Vagina (tissue), 2 donors: ENCODE measurements at regions not wholly inside any gene's neighbourhood (a gene's known extent, or its start where the extent isn't known, plus 50 kb on each side); places are given as distances from the start of the nearest gene placed in this dataset.

Source experiments
- DNase-seq, 2 donors: peaks; one replicate each; pipeline ENCODE4 v3.0.0-alpha.2; 2017; ENCODE audit errors: extremely low spot score in 2 of 2
- H3K27ac ChIP-seq: fragments of 200-600 bp; sonication (generic); one replicate; pipeline ENCODE4 v1.5.1; 2019
- H3K27me3 ChIP-seq: fragments of 200-600 bp; sonication (generic); one replicate; pipeline ENCODE4 v1.5.1; 2019
- H3K36me3 ChIP-seq, 2 donors: fragments of 200-600 bp; sonication (generic); one replicate each; pipeline ENCODE4 v1.5.1; 2017 to 2019
- H3K4me1 ChIP-seq: fragments of 200-600 bp; sonication (generic); one replicate; pipeline ENCODE4 v1.5.1; 2019
- H3K4me3 ChIP-seq, 2 donors: fragments of 200-600 bp; sonication (generic); 1 replicate in 1 of 2; 2 replicates in 1 of 2; pipeline ENCODE4 v1.5.1; 2016 to 2019
- H3K9me3 ChIP-seq: fragments of 200-600 bp; sonication (generic); one replicate; pipeline ENCODE4 v1.5.1; 2019
- POLR2A ChIP-seq, 2 donors: fragments of 450-650 bp; IDR thresholded peaks; one replicate each; pipeline ENCODE4 v1.6.1; 2017; ENCODE audit warnings: antibody characterized with exemption in 2 of 2, mild to moderate bottlenecking in 2 of 2, moderate library complexity in 2 of 2
- POLR2AphosphoS5 ChIP-seq, 2 donors: sonication (generic); formaldehyde crosslinking; IDR thresholded peaks; one replicate each; pipeline ENCODE4 v1.9.0; 2017; ENCODE audit warnings: antibody characterized with exemption in 2 of 2, mild to moderate bottlenecking in 2 of 2, low read depth in 1 of 2; ENCODE audit not compliant: insufficient read depth in 1 of 2
- intact Hi-C: fragments of 100-400 bp; cut with DNase I; formaldehyde crosslinking; loops from one replicate; pipeline ENCODE4 v1.15.1; 2023
- TF ChIP-seq, protein P1 (sequence below), 3 experiments: fragments of 450-650 bp in 2 of 3; fragments of 200-600 bp in 1 of 3; sonication (generic) in 1 of 3; IDR thresholded peaks; one replicate each; pipeline ENCODE4 v1.5.1; 2017 to 2019; ENCODE audit warnings: antibody characterized with exemption in 3 of 3, mild to moderate bottlenecking in 2 of 3, moderate library complexity in 2 of 3

DNA sequence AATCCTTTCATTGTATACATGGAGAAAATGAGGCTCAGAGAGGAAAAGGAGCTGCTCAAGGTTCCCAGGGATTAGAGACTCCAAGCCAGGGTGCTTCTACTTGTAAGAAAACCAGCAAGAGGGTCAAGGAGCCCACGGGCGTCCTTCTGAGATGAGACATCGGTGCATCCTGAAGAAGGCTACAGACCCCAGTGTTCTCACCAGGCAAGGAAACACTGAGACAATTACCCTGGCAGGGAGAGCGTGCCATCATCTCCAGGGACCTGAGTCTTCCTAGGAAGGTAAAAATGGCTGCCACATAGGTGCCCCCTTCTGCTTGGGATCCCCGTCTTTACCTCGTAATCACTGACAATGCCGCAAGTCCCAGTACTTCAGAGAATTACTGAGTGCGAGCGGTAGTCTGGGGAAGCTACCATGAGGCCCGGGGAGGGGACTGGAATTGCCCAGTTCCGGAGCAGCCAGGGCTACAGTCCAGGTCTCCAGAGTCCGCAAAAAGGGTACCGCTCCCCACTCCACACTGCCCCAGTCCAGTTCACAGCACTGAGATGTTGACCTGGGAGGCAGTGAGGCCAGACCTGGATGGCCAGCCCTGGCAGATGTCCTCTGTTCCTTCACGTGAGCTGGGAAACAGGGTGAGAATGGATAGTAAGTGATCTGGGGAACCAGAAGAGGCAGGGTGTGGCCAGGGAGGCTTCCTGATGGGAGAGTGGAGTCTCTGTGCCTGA lies 164.7 kb upstream of the SMAD3 start:
- DNase-seq: no peak
- Histone ChIP-seq H3K9me3 (no peaks in the 10 kb centered on the region), H3K36me3 (no peaks in the 10 kb centered on the region), H3K27me3 (no peaks in the 10 kb centered on the region), H3K4me3 (no peak overlapping the region), H3K4me1 (no peaks in the 10 kb centered on the region), H3K27ac (no peak overlapping the region)
- intact Hi-C loops: no loop called here
- TF ChIP-seq POLR2AphosphoS5 (IDR thresholded peaks at IDR 0.05; ENCODE audit: insufficient read depth in 1 of 2, low read depth in 1 of 2): no peak
- no peak for TF ChIP-seq POLR2A (IDR thresholded peaks at IDR 0.05)
- TF ChIP-seq, protein P1, sequence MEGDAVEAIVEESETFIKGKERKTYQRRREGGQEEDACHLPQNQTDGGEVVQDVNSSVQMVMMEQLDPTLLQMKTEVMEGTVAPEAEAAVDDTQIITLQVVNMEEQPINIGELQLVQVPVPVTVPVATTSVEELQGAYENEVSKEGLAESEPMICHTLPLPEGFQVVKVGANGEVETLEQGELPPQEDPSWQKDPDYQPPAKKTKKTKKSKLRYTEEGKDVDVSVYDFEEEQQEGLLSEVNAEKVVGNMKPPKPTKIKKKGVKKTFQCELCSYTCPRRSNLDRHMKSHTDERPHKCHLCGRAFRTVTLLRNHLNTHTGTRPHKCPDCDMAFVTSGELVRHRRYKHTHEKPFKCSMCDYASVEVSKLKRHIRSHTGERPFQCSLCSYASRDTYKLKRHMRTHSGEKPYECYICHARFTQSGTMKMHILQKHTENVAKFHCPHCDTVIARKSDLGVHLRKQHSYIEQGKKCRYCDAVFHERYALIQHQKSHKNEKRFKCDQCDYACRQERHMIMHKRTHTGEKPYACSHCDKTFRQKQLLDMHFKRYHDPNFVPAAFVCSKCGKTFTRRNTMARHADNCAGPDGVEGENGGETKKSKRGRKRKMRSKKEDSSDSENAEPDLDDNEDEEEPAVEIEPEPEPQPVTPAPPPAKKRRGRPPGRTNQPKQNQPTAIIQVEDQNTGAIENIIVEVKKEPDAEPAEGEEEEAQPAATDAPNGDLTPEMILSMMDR (IDR thresholded peaks at IDR 0.05): no peak

DNA sequence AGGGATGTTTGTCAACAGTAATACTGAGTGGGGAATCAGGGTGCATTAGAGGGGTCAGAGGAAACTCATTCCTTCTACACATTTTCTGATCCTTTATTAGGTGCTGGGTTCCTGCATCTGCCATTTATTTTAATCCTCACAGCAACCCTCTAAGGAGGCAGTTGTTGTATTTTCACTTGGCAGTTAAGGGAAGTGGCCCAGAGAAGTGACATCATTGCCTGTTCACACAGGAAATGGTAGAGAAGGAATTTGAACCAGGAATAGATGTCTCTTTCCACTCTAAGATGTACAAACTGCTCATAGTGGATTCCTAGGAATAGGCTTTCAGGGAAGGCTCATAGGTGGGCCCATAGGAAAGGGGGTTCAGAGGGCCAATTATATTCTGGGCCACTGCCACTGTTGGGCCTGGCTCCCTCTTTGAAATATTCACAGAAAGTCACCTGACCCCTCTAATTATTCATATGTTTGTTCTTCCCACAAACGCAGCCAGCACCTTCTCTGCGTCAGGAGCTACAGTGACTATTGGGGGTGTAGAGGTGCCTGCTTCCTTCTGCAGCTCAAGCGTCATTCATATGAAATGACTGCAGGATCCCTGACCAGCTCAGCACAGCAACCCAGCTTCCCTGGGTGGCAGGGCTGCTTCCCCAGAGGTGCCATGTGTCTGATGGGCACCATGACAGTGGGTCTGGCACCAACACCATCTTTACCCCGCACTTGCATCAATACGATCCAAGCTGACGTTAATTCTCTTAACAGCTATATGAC lies 163.9 kb upstream of the SMAD3 start:
- H3K36me3 ChIP-seq: no peaks in the 10 kb centered on the region
- intact Hi-C loops: no loop called here
- no peak overlapping the region for H3K27ac ChIP-seq
- H3K27me3 ChIP-seq: no peaks in the 10 kb centered on the region
- H3K9me3 ChIP-seq: no peaks in the 10 kb centered on the region
- no peaks in the 10 kb centered on the region for H3K4me1 ChIP-seq
- TF ChIP-seq, protein P1 (IDR thresholded peaks at IDR 0.05): no peak
- TF ChIP-seq POLR2A (IDR thresholded peaks at IDR 0.05) (no peak), POLR2AphosphoS5 (IDR thresholded peaks at IDR 0.05; ENCODE audit: insufficient read depth in 1 of 2, low read depth in 1 of 2) (no peak)
- no peak overlapping the region for H3K4me3 ChIP-seq
- no peak for DNase-seq

DNA sequence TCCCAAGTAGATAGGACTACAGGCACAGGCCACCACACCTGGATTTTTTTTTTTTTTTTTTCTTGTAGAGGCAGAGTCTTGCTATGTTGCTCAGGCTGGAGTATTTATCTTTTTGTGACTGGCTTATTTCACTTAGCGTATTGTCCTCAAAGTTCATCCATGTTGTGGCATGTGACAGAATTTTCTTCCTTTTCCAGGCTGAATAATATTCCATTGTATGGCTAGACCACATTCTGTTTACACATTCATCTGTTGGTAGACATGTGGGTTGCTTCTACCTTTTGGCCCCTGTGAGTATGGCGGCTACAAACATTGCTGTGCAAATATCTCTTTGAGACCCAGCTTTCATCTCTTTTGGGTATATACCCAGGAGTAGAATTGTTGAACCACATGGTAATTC lies 160.2 kb upstream of the SMAD3 start:
- H3K9me3 ChIP-seq: no peaks in the 10 kb centered on the region
- no peak for TF ChIP-seq POLR2A (IDR thresholded peaks at IDR 0.05)
- no peak overlapping the region for H3K4me3 ChIP-seq
- intact Hi-C loops: no loop called here
- no peak for DNase-seq
- H3K27me3 ChIP-seq: no peaks in the 10 kb centered on the region
- H3K27ac ChIP-seq: no peak overlapping the region
- peaks cover 8% of the 10 kb centered on the region for H3K4me1 ChIP-seq
- H3K36me3 ChIP-seq: no peaks in the 10 kb centered on the region

DNA sequence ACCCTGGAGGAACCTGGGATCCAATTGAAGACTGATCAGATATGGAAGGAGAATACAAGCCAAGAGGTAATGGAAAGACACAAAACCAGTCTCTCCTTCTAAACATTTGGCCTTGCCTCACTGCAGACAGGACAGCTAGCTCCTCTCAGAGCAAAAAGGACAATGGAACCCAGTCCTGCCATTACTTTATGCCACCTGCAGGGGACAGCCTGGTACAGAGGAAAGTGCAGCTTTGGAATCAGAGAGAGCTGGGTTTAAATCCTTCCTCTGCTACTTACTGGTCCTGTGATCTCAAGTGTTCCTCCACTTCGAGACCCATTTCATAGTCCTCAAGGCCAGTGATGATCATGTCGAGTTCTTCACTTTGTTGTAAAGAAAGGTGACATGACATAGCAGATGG lies 159.4 kb upstream of the SMAD3 start:
- H3K4me3 ChIP-seq: no peak overlapping the region
- no peak for TF ChIP-seq POLR2A (IDR thresholded peaks at IDR 0.05)
- TF ChIP-seq, protein P1 (IDR thresholded peaks at IDR 0.05): no peak
- no peak for TF ChIP-seq POLR2AphosphoS5 (IDR thresholded peaks at IDR 0.05; ENCODE audit: insufficient read depth in 1 of 2, low read depth in 1 of 2)
- H3K4me1 ChIP-seq: peaks cover 8% of the 10 kb centered on the region
- no peaks in the 10 kb centered on the region for H3K9me3 ChIP-seq
- no peak for DNase-seq
- no peak overlapping the region for H3K27ac ChIP-seq
- H3K27me3 ChIP-seq: no peaks in the 10 kb centered on the region
- H3K36me3 ChIP-seq: no peaks in the 10 kb centered on the region
- intact Hi-C loops: no loop called here

DNA sequence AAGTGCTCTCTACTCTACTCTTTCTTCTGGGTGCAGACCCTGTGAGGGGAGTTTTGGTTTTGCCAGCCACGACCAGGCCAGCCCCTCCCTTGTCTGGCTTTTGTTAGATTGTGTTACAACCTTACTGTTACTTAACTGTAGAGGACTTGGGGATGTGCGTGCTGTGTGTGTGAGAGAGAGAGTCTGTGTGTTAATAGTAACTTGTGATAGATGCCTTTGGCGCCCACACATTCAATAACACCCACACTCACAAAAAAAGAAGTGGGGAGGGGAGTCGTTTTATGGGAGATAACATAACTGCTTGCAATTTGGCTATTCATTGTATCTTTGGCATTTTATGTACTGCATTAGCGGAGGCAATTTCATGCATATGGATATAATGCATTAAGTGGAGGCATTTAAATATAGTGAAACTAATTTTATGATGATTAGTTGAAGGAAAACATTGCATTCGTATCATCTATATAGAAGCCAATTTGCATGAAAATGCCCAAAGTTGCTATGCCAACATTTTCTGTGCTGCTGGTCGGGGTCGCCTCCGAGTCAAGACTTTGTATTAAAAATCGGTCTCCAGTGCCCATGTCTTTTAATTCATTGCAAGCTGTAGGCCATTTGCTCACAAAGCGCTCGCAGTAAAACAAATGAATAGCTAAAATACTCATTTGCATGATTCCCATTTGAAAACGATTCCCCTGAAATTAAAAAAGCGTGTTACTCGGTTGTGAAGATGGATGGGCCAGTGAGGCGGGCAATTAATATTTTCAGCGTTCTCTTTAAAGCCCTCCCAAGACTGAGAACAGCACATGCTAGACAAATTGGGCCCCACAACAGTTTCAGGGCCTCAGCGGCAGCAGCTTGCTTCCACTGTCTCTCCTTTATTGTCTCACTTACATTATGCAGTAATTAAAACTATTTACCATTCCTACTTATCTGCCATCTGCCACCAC lies 158.5 kb upstream of the SMAD3 start:
- Histone ChIP-seq H3K4me1 (peaks cover 8% of the 10 kb centered on the region), H3K4me3 (no peak overlapping the region), H3K27ac (no peak overlapping the region), H3K9me3 (no peaks in the 10 kb centered on the region), H3K27me3 (no peaks in the 10 kb centered on the region), H3K36me3 (no peaks in the 10 kb centered on the region)
- no peak for DNase-seq
- intact Hi-C loops: no loop called here
- TF ChIP-seq POLR2A (IDR thresholded peaks at IDR 0.05): no peak
- no peak for TF ChIP-seq POLR2AphosphoS5 (IDR thresholded peaks at IDR 0.05; ENCODE audit: insufficient read depth in 1 of 2, low read depth in 1 of 2)
- TF ChIP-seq, protein P1 (IDR thresholded peaks at IDR 0.05): no peak
